Testis (tissue), 2 donors: ENCODE measurements at regions not wholly inside any gene's neighbourhood (a gene's known extent, or its start where the extent isn't known, plus 50 kb on each side); places are given as distances from the start of the nearest gene placed in this dataset.
"Not testable (repeated sequence)": the region's sequence is repeated elsewhere in the genome, so short reads cannot be mapped to it uniquely, and the experiment has no call there.

Source experiments
- DNase-seq: peaks from one replicate; pipeline ENCODE4 v3.0.0-alpha.2; 2019
- H3K27ac ChIP-seq, 2 donors: fragments of 200-600 bp; sonication (generic); one replicate each; pipeline ENCODE4 v1.5.1; 2019
- H3K27me3 ChIP-seq: fragments of 200-600 bp; sonication (generic); one replicate; pipeline ENCODE4 v1.5.1; 2019
- H3K36me3 ChIP-seq: fragments of 200-600 bp; sonication (generic); one replicate; pipeline ENCODE4 v1.5.1; 2017; ENCODE audit warnings: low read depth; ENCODE audit errors: missing control alignments
- H3K4me1 ChIP-seq: fragments of 200-600 bp; sonication (generic); one replicate; pipeline ENCODE4 v1.5.1; 2019
- H3K4me3 ChIP-seq, 2 donors: fragments of 200-600 bp; sonication (generic); one replicate each; pipeline ENCODE4 v1.5.1; 2017 to 2019
- H3K9me3 ChIP-seq: fragments of 200-600 bp; sonication (generic); one replicate; pipeline ENCODE4 v1.5.1; 2017
- CTCF ChIP-seq, 3 experiments: fragments of 450-650 bp in 2 of 3; fragments of 200-600 bp in 1 of 3; sonication (generic) in 1 of 3; IDR thresholded peaks; one replicate each; pipeline ENCODE4 v1.5.1; 2016 to 2019; ENCODE audit warnings: antibody characterized with exemption in 3 of 3, mild to moderate bottlenecking in 2 of 3, moderate library complexity in 1 of 3
- POLR2A ChIP-seq: fragments of 450-650 bp; IDR thresholded peaks from one replicate; pipeline ENCODE4 v1.6.1; 2017; ENCODE audit warnings: antibody characterized with exemption, mild to moderate bottlenecking, moderate library complexity
- whole genome bisulfite sequencing, 2 donors: methylation state at CpG; one replicate each; pipeline ENCODE4 v1.1.5; 2018; 5-methylcytosine and 5-hydroxymethylcytosine counted together
- intact Hi-C: fragments of 100-400 bp; cut with DNase I; formaldehyde crosslinking; loops from one replicate; pipeline ENCODE4 v1.15.1; 2023; ENCODE audit warnings: low total_unique reads

- DNase-seq = no peak
- Histone ChIP-seq H3K36me3 (no peaks in the 10 kb centered on the region), H3K4me1 (no peaks in the 10 kb centered on the region), H3K4me3 (no peak overlapping the region), H3K9me3 (no peaks in the 10 kb centered on the region), H3K27ac (no peak overlapping the region), H3K27me3 (no peaks in the 10 kb centered on the region)
- intact Hi-C loops = no loop called here
- no peak for TF ChIP-seq CTCF (IDR thresholded peaks at IDR 0.05)
- TF ChIP-seq POLR2A = no peak
- 78 to 97% methylated on average over 1 of the region's 1 CpG for WGBS, 2 donors
Observed at GRCh38 chr21:28851645-28852044, 141.0 kb downstream of the LTN1 start.

- 76 to 81% methylated on average over 1 of the region's 1 CpG for WGBS, 2 donors
- intact Hi-C loops, H3K9me3 ChIP-seq, DNase-seq, H3K4me1 ChIP-seq, H3K4me3 ChIP-seq, H3K27me3 ChIP-seq, H3K27ac ChIP-seq, H3K36me3 ChIP-seq: not testable (repeated sequence)
Observed at GRCh38 chr21:28839237-28839636, 153.4 kb downstream of the LTN1 start.

GRCh38 chr21:28837426-28837825 is 155.3 kb downstream of the LTN1 start:
- H3K4me3 ChIP-seq, DNase-seq, H3K4me1 ChIP-seq, intact Hi-C loops, H3K27ac ChIP-seq, H3K9me3 ChIP-seq, H3K36me3 ChIP-seq, H3K27me3 ChIP-seq: not testable (repeated sequence)
- 39 to 62% methylated on average over 1 of the region's 1 CpG for WGBS, 2 donors

- H3K27me3 ChIP-seq, intact Hi-C loops, H3K36me3 ChIP-seq, H3K9me3 ChIP-seq, DNase-seq, H3K27ac ChIP-seq, H3K4me1 ChIP-seq, H3K4me3 ChIP-seq: not testable (repeated sequence)
- 84 to 100% methylated on average over 1 of the region's 1 CpG for WGBS, 2 donors
Observed at GRCh38 chr21:28836588-28836987, 156.1 kb downstream of the LTN1 start.

- no peaks in the 10 kb centered on the region for H3K36me3 ChIP-seq
- no peaks in the 10 kb centered on the region for H3K9me3 ChIP-seq
- DNase-seq = no peak
- intact Hi-C loops = no loop called here
- no peak for TF ChIP-seq POLR2A
- no peak for TF ChIP-seq CTCF (IDR thresholded peaks at IDR 0.05)
- WGBS, 2 donors = 82 to 88% methylated on average over 5 to 6 of the region's 6 CpGs
- H3K4me1 ChIP-seq = no peaks in the 10 kb centered on the region
- no peaks in the 10 kb centered on the region for H3K27me3 ChIP-seq
- no peak overlapping the region for H3K4me3 ChIP-seq
- H3K27ac ChIP-seq = no peak overlapping the region
Observed at GRCh38 chr21:28834335-28835238, 158.1 kb downstream of the LTN1 start.

GRCh38 chr21:28833609-28834008 is 159.1 kb downstream of the LTN1 start:
- H3K27ac ChIP-seq = no peak overlapping the region
- 89 to 96% methylated on average over 3 of the region's 3 CpGs for WGBS, 2 donors
- TF ChIP-seq CTCF (IDR thresholded peaks at IDR 0.05) = no peak
- TF ChIP-seq POLR2A = no peak
- DNase-seq = no peak
- no peaks in the 10 kb centered on the region for H3K9me3 ChIP-seq
- no peaks in the 10 kb centered on the region for H3K36me3 ChIP-seq
- no peak overlapping the region for H3K4me3 ChIP-seq
- no peaks in the 10 kb centered on the region for H3K4me1 ChIP-seq
- no peaks in the 10 kb centered on the region for H3K27me3 ChIP-seq
- intact Hi-C loops = no loop called here
